ENCODE measurements at regions not wholly inside any gene's neighbourhood (a gene's known extent, or its start where the extent isn't known, plus 50 kb on each side); places are given as distances from the start of the nearest gene placed in this dataset.

- DNase-seq: no peak
Measured at GRCh38 chr10:3689871-3690510, 95.0 kb downstream of the KLF6 start.

- DNase-seq: no peak
Measured at GRCh38 chr10:3687510-3688081, 97.4 kb downstream of the KLF6 start.

GRCh38 chr10:3685384-3685783, 99.6 kb downstream of the KLF6 start:
- no peak for DNase-seq

GRCh38 chr10:3684891-3685290, 100.1 kb downstream of the KLF6 start:
- DNase-seq: no peak

GRCh38 chr10:3683560-3683959, 101.4 kb downstream of the KLF6 start:
- no peak for DNase-seq

- no peak for DNase-seq
Measured at GRCh38 chr10:3682745-3683144, 102.3 kb downstream of the KLF6 start.

GRCh38 chr10:3681642-3682554, 103.1 kb downstream of the KLF6 start:
- no peak for DNase-seq

GRCh38 chr10:3679950-3680629, 104.9 kb downstream of the KLF6 start:
- no peak for DNase-seq

GRCh38 chr10:3678629-3679227, 106.3 kb downstream of the KLF6 start:
- DNase-seq: no peak

GRCh38 chr10:3676564-3676963, 108.4 kb downstream of the KLF6 start:
- DNase-seq: no peak

GRCh38 chr10:3672220-3672619, 112.8 kb downstream of the KLF6 start:
- DNase-seq: no peak

- no peak for DNase-seq
Measured at GRCh38 chr10:3671386-3671955, 113.5 kb downstream of the KLF6 start.

GRCh38 chr10:3668966-3669330, 116.1 kb downstream of the KLF6 start:
- no peak for DNase-seq

- DNase-seq: peak; percentile 76
Measured at GRCh38 chr10:3668276-3668965, 116.6 kb downstream of the KLF6 start.

GRCh38 chr10:3666525-3667302, 118.3 kb downstream of the KLF6 start:
- peak; percentile 73 for DNase-seq

- no peak for DNase-seq
Measured at GRCh38 chr10:3665316-3665908, 119.6 kb downstream of the KLF6 start.

- no peak for DNase-seq
Measured at GRCh38 chr10:3662775-3663174, 122.2 kb downstream of the KLF6 start.

- DNase-seq: no peak
Measured at GRCh38 chr10:3661271-3661670, 123.7 kb downstream of the KLF6 start.

GRCh38 chr10:3660753-3661152, 124.3 kb downstream of the KLF6 start:
- DNase-seq: no peak

GRCh38 chr10:3659203-3659917, 125.6 kb downstream of the KLF6 start:
- no peak for DNase-seq

Data from activated CD8-positive, alpha-beta memory T cell treated with anti-CD3 and anti-CD28 coated beads for 24 hours (primary cell).